KMS-11 (cell line): ENCODE measurements at regions not wholly inside any gene's neighbourhood (a gene's known extent, or its start where the extent isn't known, plus 50 kb on each side); places are given as distances from the start of the nearest gene placed in this dataset.
"Not testable (repeated sequence)": the region's sequence is repeated elsewhere in the genome, so short reads cannot be mapped to it uniquely, and the experiment has no call there.

ENCODE experiments used
- H2AFZ ChIP-seq: fragments of 200-600 bp; sonication (generic); 2 replicates; pipeline ENCODE4 v1.6.1; 2016; ENCODE audit warnings: antibody characterized with exemption, mixed run types, low read depth
- H3K27ac ChIP-seq: fragments of 200-600 bp; sonication (generic); 2 replicates; pipeline ENCODE4 v1.6.1; 2016; ENCODE audit warnings: mild to moderate bottlenecking, mixed run types
- H3K27me3 ChIP-seq: fragments of 200-600 bp; sonication (generic); 2 replicates; pipeline ENCODE4 v1.6.1; 2017; ENCODE audit warnings: mild to moderate bottlenecking, low read depth, mixed run types, moderate library complexity; ENCODE audit not compliant: insufficient read depth
- H3K36me3 ChIP-seq: fragments of 200-600 bp; sonication (generic); 2 replicates; pipeline ENCODE4 v1.6.1; 2017; ENCODE audit warnings: mild to moderate bottlenecking, mixed run types; ENCODE audit not compliant: insufficient read depth
- H3K4me1 ChIP-seq: fragments of 200-600 bp; sonication (generic); 2 replicates; pipeline ENCODE4 v1.6.1; 2016; ENCODE audit warnings: mild to moderate bottlenecking, low read depth, mixed run types; ENCODE audit not compliant: poor library complexity, severe bottlenecking
- H3K4me2 ChIP-seq: fragments of 200-600 bp; sonication (generic); 2 replicates; pipeline ENCODE4 v1.7.0; 2016; ENCODE audit warnings: mild to moderate bottlenecking, mixed run types
- H3K4me3 ChIP-seq: fragments of 200-600 bp; sonication (generic); IDR thresholded peaks from 2 replicates; pipeline ENCODE4 v1.6.1; 2017; ENCODE audit warnings: low read depth, low read length, mixed read lengths; ENCODE audit not compliant: insufficient read depth
- H3K79me2 ChIP-seq: fragments of 200-600 bp; sonication (generic); 2 replicates; pipeline ENCODE4 v1.6.1; 2016; ENCODE audit warnings: low read depth, mixed run types; ENCODE audit not compliant: insufficient read depth
- H3K9ac ChIP-seq: fragments of 200-600 bp; sonication (generic); 2 replicates; pipeline ENCODE4 v1.6.1; 2016; ENCODE audit warnings: mild to moderate bottlenecking, mixed run types
- H4K20me1 ChIP-seq: fragments of 200-600 bp; sonication (generic); 2 replicates; pipeline ENCODE4 v1.6.1; 2016; ENCODE audit warnings: mild to moderate bottlenecking, mixed run types; ENCODE audit not compliant: insufficient read depth
- CTCF ChIP-seq: fragments of 200-600 bp; sonication (generic); conservative IDR thresholded peaks from 2 replicates; pipeline ENCODE4 v1.6.1; 2017; ENCODE audit warnings: low read depth, mild to moderate bottlenecking, antibody characterized with exemption, low read length, moderate library complexity, mixed read lengths

- H3K4me3 ChIP-seq: no peak overlapping the region
- H3K27ac ChIP-seq: no peak overlapping the region
- no peaks in the 10 kb centered on the region for H4K20me1 ChIP-seq
- no peak for TF ChIP-seq CTCF
- no peaks in the 10 kb centered on the region for H3K79me2 ChIP-seq
- no peaks in the 10 kb centered on the region for H3K4me1 ChIP-seq
- no peaks in the 10 kb centered on the region for H3K36me3 ChIP-seq
- H2AFZ ChIP-seq: no peak overlapping the region
- H3K9ac ChIP-seq: no peak overlapping the region
- no peaks in the 10 kb centered on the region for H3K27me3 ChIP-seq
- no peak overlapping the region for H3K4me2 ChIP-seq
Measured at GRCh38 chr9:24071716-24072115, 245.7 kb upstream of the ELAVL2 start.

GRCh38 chr9:24071091-24071490, 245.1 kb upstream of the ELAVL2 start:
- H3K4me2 ChIP-seq: no peak overlapping the region
- H3K36me3 ChIP-seq: no peaks in the 10 kb centered on the region
- no peaks in the 10 kb centered on the region for H3K27me3 ChIP-seq
- H3K79me2 ChIP-seq: no peaks in the 10 kb centered on the region
- H3K27ac ChIP-seq: no peak overlapping the region
- TF ChIP-seq CTCF: no peak
- H3K9ac ChIP-seq: no peak overlapping the region
- H2AFZ ChIP-seq: no peak overlapping the region
- no peaks in the 10 kb centered on the region for H4K20me1 ChIP-seq
- no peak overlapping the region for H3K4me3 ChIP-seq
- H3K4me1 ChIP-seq: no peaks in the 10 kb centered on the region

GRCh38 chr9:24067107-24067506, 241.1 kb upstream of the ELAVL2 start:
- H3K27ac ChIP-seq, H4K20me1 ChIP-seq, H3K36me3 ChIP-seq, H3K4me3 ChIP-seq, H3K4me1 ChIP-seq, H3K9ac ChIP-seq, H3K27me3 ChIP-seq, H3K4me2 ChIP-seq, H3K79me2 ChIP-seq, H2AFZ ChIP-seq: not testable (repeated sequence)

- no peaks in the 10 kb centered on the region for H3K79me2 ChIP-seq
- no peak overlapping the region for H3K4me2 ChIP-seq
- no peak overlapping the region for H3K27ac ChIP-seq
- no peak overlapping the region for H2AFZ ChIP-seq
- H3K36me3 ChIP-seq: no peaks in the 10 kb centered on the region
- H3K4me1 ChIP-seq: no peaks in the 10 kb centered on the region
- H3K27me3 ChIP-seq: no peaks in the 10 kb centered on the region
- no peak overlapping the region for H3K4me3 ChIP-seq
- TF ChIP-seq CTCF: no peak
- no peaks in the 10 kb centered on the region for H4K20me1 ChIP-seq
- H3K9ac ChIP-seq: no peak overlapping the region
Measured at GRCh38 chr9:24059651-24060050, 233.6 kb upstream of the ELAVL2 start.

- H3K27ac ChIP-seq: no peak overlapping the region
- no peaks in the 10 kb centered on the region for H3K27me3 ChIP-seq
- no peak overlapping the region for H2AFZ ChIP-seq
- no peaks in the 10 kb centered on the region for H4K20me1 ChIP-seq
- H3K4me1 ChIP-seq: peaks cover under 1% of the 10 kb centered on the region
- no peaks in the 10 kb centered on the region for H3K79me2 ChIP-seq
- H3K4me2 ChIP-seq: no peak overlapping the region
- no peaks in the 10 kb centered on the region for H3K36me3 ChIP-seq
- H3K9ac ChIP-seq: no peak overlapping the region
- no peak for TF ChIP-seq CTCF
- no peak overlapping the region for H3K4me3 ChIP-seq
Measured at GRCh38 chr9:24051587-24051986, 225.5 kb upstream of the ELAVL2 start.

- H3K79me2 ChIP-seq, H3K36me3 ChIP-seq, H3K27me3 ChIP-seq, H3K27ac ChIP-seq, H3K4me2 ChIP-seq, H3K4me3 ChIP-seq, H3K9ac ChIP-seq, H2AFZ ChIP-seq, H4K20me1 ChIP-seq: not testable (repeated sequence)
- peaks cover 14% of the 10 kb centered on the region for H3K4me1 ChIP-seq
Measured at GRCh38 chr9:24050239-24050638, 224.2 kb upstream of the ELAVL2 start.
